ENCODE measurements at regions not wholly inside any gene's neighbourhood (a gene's known extent, or its start where the extent isn't known, plus 50 kb on each side); places are given as distances from the start of the nearest gene placed in this dataset.

- no peak for DNase-seq (ENCODE audit: low spot score)
Observed at GRCh38 chr10:8229153-8229552, 174.7 kb downstream of the GATA3 start.

- no peak for DNase-seq (ENCODE audit: low spot score)
Observed at GRCh38 chr10:8230902-8231301, 176.4 kb downstream of the GATA3 start.

GRCh38 chr10:8233049-8233448 lies 178.6 kb downstream of the GATA3 start:
- DNase-seq (ENCODE audit: low spot score): no peak

GRCh38 chr10:8233832-8234259 lies 179.4 kb downstream of the GATA3 start:
- no peak for DNase-seq (ENCODE audit: low spot score)

- DNase-seq (ENCODE audit: low spot score): no peak
Observed at GRCh38 chr10:8235253-8236027, 181.0 kb downstream of the GATA3 start.

- DNase-seq (ENCODE audit: low spot score): peak; percentile 87
Observed at GRCh38 chr10:8238986-8239385, 184.5 kb downstream of the GATA3 start.

GRCh38 chr10:8240861-8241260 lies 186.4 kb downstream of the GATA3 start:
- DNase-seq (ENCODE audit: low spot score): no peak

- DNase-seq (ENCODE audit: low spot score): peak; percentile 19
Observed at GRCh38 chr10:8242295-8242872, 187.9 kb downstream of the GATA3 start.

- DNase-seq (ENCODE audit: low spot score): peak; percentile 82
Observed at GRCh38 chr10:8245131-8245813, 190.8 kb downstream of the GATA3 start.

GRCh38 chr10:8245814-8246142 lies 191.3 kb downstream of the GATA3 start:
- DNase-seq (ENCODE audit: low spot score): peak; percentile 48

- no peak for DNase-seq (ENCODE audit: low spot score)
Observed at GRCh38 chr10:8246548-8246947, 192.1 kb downstream of the GATA3 start.

GRCh38 chr10:8247191-8247590 lies 192.7 kb downstream of the GATA3 start:
- no peak for DNase-seq (ENCODE audit: low spot score)

- DNase-seq (ENCODE audit: low spot score): no peak
Observed at GRCh38 chr10:8248868-8249267, 194.4 kb downstream of the GATA3 start.

- DNase-seq (ENCODE audit: low spot score): peak; percentile 69
Observed at GRCh38 chr10:8254350-8254749, 199.9 kb downstream of the GATA3 start.

GRCh38 chr10:8255301-8255700 lies 200.8 kb downstream of the GATA3 start:
- no peak for DNase-seq (ENCODE audit: low spot score)

- DNase-seq (ENCODE audit: low spot score): no peak
Observed at GRCh38 chr10:8260645-8261044, 206.2 kb downstream of the GATA3 start.

- DNase-seq (ENCODE audit: low spot score): no peak
Observed at GRCh38 chr10:8262317-8262716, 207.8 kb downstream of the GATA3 start.

GRCh38 chr10:8269976-8270375 lies 215.5 kb downstream of the GATA3 start:
- DNase-seq (ENCODE audit: low spot score): no peak

- DNase-seq (ENCODE audit: low spot score): no peak
Observed at GRCh38 chr10:8272794-8273425, 218.4 kb downstream of the GATA3 start.

GRCh38 chr10:8273749-8274148 lies 219.3 kb downstream of the GATA3 start:
- DNase-seq (ENCODE audit: low spot score): no peak

- DNase-seq (ENCODE audit: low spot score): no peak
Observed at GRCh38 chr10:8275911-8276310, 221.4 kb downstream of the GATA3 start.

- peak; percentile 30 for DNase-seq (ENCODE audit: low spot score)
Observed at GRCh38 chr10:8278099-8278498, 223.6 kb downstream of the GATA3 start.

GRCh38 chr10:8279598-8279997 lies 225.1 kb downstream of the GATA3 start:
- DNase-seq (ENCODE audit: low spot score): no peak

Data from activated CD4-positive, alpha-beta T cell treated with anti-CD3 and anti-CD28 coated beads, Interleukin-2, Interleukin-4, amounts not matched to agents 100 ng/mL and 50 ng/mL, durations not matched to agents 16 hours and 8 hours (primary cell).